ENCODE measurements at regions not wholly inside any gene's neighbourhood (a gene's known extent, or its start where the extent isn't known, plus 50 kb on each side); places are given as distances from the start of the nearest gene placed in this dataset.

GRCh38 chr5:36385495-36385894 lies 83.8 kb upstream of the RANBP3L start:
- TF ChIP-seq CTCF (IDR thresholded peaks at IDR 0.05) (no peak), EZH2phosphoT487 (IDR thresholded peaks at IDR 0.05) (no peak), EZH2 (IDR thresholded peaks at IDR 0.05) (no peak)

Data from neural progenitor cell (in vitro differentiated cells).